Esophagus muscularis mucosa (tissue), 4 donors: ENCODE measurements at regions not wholly inside any gene's neighbourhood (a gene's known extent, or its start where the extent isn't known, plus 50 kb on each side); places are given as distances from the start of the nearest gene placed in this dataset.

ENCODE experiments used
- DNase-seq: peaks from one replicate; pipeline ENCODE4 v3.0.0-alpha.2; 2017; ENCODE audit errors: extremely low spot score
- H3K27ac ChIP-seq, 4 donors: fragments of 200-600 bp; sonication (generic); replicated peaks in 1 of 4; 1 replicate in 3 of 4; 2 replicates in 1 of 4; pipeline ENCODE4 v1.5.1; 2016 to 2019; ENCODE audit warnings: mild to moderate bottlenecking in 1 of 4
- H3K27me3 ChIP-seq, 4 donors: fragments of 200-600 bp; sonication (generic); one replicate each; pipeline versions ENCODE4 v1.5.1 to v1.6.0; 2016 to 2019
- H3K36me3 ChIP-seq, 4 donors: fragments of 200-600 bp; sonication (generic); one replicate each; pipeline ENCODE4 v1.5.1; 2016 to 2019
- H3K4me1 ChIP-seq, 4 donors: fragments of 200-600 bp; sonication (generic); one replicate each; pipeline ENCODE4 v1.5.1; 2016 to 2019
- H3K4me3 ChIP-seq, 4 donors: fragments of 200-600 bp; sonication (generic); 1 replicate in 2 of 4; 2 replicates in 2 of 4; pipeline ENCODE4 v1.5.1; 2016 to 2019; ENCODE audit warnings: mild to moderate bottlenecking in 4 of 4, moderate library complexity in 1 of 4
- H3K9me3 ChIP-seq, 4 donors: fragments of 200-600 bp; sonication (generic); 1 replicate in 3 of 4; 2 replicates in 1 of 4; pipeline ENCODE4 v1.5.1; 2016 to 2019
- EP300 ChIP-seq: sonication (generic); formaldehyde crosslinking; IDR thresholded peaks from one replicate; pipeline ENCODE4 v1.6.1; 2017; ENCODE audit warnings: antibody characterized with exemption
- POLR2A ChIP-seq: fragments of 450-650 bp; IDR thresholded peaks from one replicate; pipeline ENCODE4 v1.6.1; 2017; ENCODE audit warnings: antibody characterized with exemption, moderate library complexity, mild to moderate bottlenecking, low read depth
- POLR2AphosphoS5 ChIP-seq, 2 donors: sonication (generic); formaldehyde crosslinking; IDR thresholded peaks; one replicate each; pipeline ENCODE4 v1.6.1; 2017; ENCODE audit warnings: antibody characterized with exemption in 2 of 2
- WGBS: methylation state at CpG from one replicate; pipeline ENCODE4 v1.1.5; 2018; 5-methylcytosine and 5-hydroxymethylcytosine counted together
- intact Hi-C: fragments of 100-400 bp; cut with DNase I; formaldehyde crosslinking; loops from one replicate; pipeline ENCODE4 v1.15.1; 2023
- TF ChIP-seq, protein P1 (sequence below), 3 experiments: fragments of 200-600 bp in 2 of 3; fragments of 450-650 bp in 1 of 3; sonication (generic) in 2 of 3; IDR thresholded peaks; one replicate each; pipeline ENCODE4 v1.5.1; 2017 to 2019; ENCODE audit warnings: antibody characterized with exemption in 3 of 3, mild to moderate bottlenecking in 2 of 3, moderate library complexity in 1 of 3

GRCh38 chr5:128799945-128800344 lies 165.3 kb upstream of the SLC27A6 start:
- Histone ChIP-seq H3K4me3 (no peak overlapping the region), H3K27me3 (no peaks in the 10 kb centered on the region), H3K4me1 (no peaks in the 10 kb centered on the region), H3K36me3 (no peaks in the 10 kb centered on the region), H3K9me3 (no peaks in the 10 kb centered on the region), H3K27ac (no peak overlapping the region)
- WGBS: 100% methylated on average over 1 of the region's 4 CpGs
- DNase-seq: no peak
- intact Hi-C loops: no loop called here
- TF ChIP-seq POLR2AphosphoS5 (IDR thresholded peaks at IDR 0.05) (no peak), POLR2A (no peak), EP300 (no peak)
- TF ChIP-seq, protein P1, sequence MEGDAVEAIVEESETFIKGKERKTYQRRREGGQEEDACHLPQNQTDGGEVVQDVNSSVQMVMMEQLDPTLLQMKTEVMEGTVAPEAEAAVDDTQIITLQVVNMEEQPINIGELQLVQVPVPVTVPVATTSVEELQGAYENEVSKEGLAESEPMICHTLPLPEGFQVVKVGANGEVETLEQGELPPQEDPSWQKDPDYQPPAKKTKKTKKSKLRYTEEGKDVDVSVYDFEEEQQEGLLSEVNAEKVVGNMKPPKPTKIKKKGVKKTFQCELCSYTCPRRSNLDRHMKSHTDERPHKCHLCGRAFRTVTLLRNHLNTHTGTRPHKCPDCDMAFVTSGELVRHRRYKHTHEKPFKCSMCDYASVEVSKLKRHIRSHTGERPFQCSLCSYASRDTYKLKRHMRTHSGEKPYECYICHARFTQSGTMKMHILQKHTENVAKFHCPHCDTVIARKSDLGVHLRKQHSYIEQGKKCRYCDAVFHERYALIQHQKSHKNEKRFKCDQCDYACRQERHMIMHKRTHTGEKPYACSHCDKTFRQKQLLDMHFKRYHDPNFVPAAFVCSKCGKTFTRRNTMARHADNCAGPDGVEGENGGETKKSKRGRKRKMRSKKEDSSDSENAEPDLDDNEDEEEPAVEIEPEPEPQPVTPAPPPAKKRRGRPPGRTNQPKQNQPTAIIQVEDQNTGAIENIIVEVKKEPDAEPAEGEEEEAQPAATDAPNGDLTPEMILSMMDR (IDR thresholded peaks at IDR 0.05): no peak

DNA sequence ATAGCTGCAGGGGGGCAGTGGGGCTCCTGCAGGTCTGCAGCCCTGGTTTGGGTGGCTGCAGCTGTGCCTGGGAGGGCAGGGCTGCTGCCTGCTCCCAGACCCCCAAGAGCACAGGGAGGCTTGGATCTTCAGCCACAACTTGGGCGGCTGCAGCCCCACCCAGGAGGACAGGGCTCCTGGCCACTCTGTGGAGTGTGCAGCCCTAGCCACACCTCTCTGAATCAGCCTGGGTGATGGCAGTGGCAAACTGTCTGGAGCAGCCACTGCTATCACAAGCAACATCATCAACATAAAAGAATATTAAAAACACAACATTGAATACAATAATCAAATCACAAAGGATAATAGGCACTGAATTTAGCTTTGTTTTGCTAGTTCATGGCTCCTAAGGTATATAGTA lies 164.9 kb upstream of the SLC27A6 start:
- intact Hi-C loops: no loop called here
- H3K36me3 ChIP-seq: no peaks in the 10 kb centered on the region
- no peak for DNase-seq
- TF ChIP-seq EP300 (no peak), POLR2AphosphoS5 (IDR thresholded peaks at IDR 0.05) (no peak), POLR2A (no peak)
- TF ChIP-seq, protein P1 (IDR thresholded peaks at IDR 0.05): no peak
- no CpG with 5 or more reads among the region's 1 CpG for WGBS
- no peaks in the 10 kb centered on the region for H3K27me3 ChIP-seq
- no peaks in the 10 kb centered on the region for H3K4me1 ChIP-seq
- H3K9me3 ChIP-seq: no peaks in the 10 kb centered on the region
- H3K4me3 ChIP-seq: no peak overlapping the region
- no peak overlapping the region for H3K27ac ChIP-seq

DNA sequence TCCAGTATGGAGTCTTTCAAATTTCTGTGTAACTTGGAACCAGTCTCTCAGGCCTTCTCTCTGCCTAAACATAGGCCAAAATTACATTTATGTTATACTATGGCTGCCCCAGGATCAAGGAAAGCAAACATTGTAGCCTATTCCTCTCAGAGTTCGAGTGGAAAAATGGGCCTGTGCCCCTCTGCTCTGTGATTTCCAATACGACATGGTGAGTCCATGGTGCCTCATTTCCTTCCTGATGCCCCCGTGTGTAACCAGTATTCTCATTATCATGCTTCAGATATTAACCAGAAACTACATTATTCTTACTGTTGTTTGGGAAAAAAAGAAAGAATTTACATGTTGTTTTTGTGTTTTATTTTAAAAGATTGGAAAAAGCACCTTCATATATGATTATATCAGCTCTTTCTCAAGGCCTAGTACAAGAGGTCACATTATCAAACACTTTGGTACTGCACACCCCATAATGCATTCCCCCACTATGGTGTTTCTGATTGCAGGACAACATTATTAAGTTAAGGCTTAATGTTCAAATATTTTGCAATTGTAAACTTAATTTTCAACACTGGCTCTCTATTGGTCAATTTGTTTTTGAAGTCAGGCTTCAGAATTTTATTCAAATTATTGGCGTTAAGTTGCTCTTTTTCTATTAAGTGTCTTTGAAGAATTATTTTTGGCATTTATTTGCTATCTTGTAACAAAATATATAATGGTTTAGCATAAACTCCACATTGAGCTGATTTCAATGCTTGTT lies 151.8 kb upstream of the SLC27A6 start:
- intact Hi-C loops: no loop called here
- TF ChIP-seq, protein P1 (IDR thresholded peaks at IDR 0.05): no peak
- TF ChIP-seq POLR2A (no peak), POLR2AphosphoS5 (IDR thresholded peaks at IDR 0.05) (no peak), EP300 (no peak)
- H3K27me3 ChIP-seq: no peaks in the 10 kb centered on the region
- H3K9me3 ChIP-seq: peaks cover 0 to 3% (median 0%) of the 10 kb centered on the region in 4 donors
- H3K36me3 ChIP-seq: no peaks in the 10 kb centered on the region
- no peak overlapping the region for H3K27ac ChIP-seq
- H3K4me1 ChIP-seq: no peaks in the 10 kb centered on the region
- no peak for DNase-seq
- WGBS: 87% methylated on average over 4 of the region's 4 CpGs
- H3K4me3 ChIP-seq: no peak overlapping the region

DNA sequence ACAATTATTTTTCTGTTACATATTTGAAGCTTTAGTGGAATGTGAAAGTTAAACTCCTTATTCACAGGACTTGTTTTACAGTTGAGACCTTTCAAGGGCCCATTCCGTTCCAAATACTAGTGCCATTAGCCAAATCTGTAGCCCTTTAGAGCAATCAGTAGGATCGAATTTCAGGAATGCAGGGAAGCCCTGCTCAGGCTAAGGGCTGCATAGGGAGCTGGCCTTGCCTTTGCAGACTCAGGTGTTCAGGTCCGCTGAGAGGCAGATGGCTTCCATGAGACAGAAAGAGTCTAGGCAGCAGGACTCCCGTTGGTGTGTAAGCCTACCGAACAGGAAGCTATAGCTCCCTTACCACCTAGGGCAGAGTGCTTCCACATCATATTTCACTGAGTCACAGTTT lies 150.1 kb upstream of the SLC27A6 start:
- H3K36me3 ChIP-seq: no peaks in the 10 kb centered on the region
- TF ChIP-seq EP300 (no peak), POLR2A (no peak), POLR2AphosphoS5 (IDR thresholded peaks at IDR 0.05) (no peak)
- TF ChIP-seq, protein P1 (IDR thresholded peaks at IDR 0.05): no peak
- H3K27me3 ChIP-seq: no peaks in the 10 kb centered on the region
- no peaks in the 10 kb centered on the region for H3K4me1 ChIP-seq
- DNase-seq: no peak
- 61% methylated on average over 5 of the region's 5 CpGs for WGBS
- intact Hi-C loops: no loop called here
- H3K4me3 ChIP-seq: no peak overlapping the region
- H3K9me3 ChIP-seq: no peaks in the 10 kb centered on the region
- H3K27ac ChIP-seq: no peak overlapping the region

GRCh38 chr5:128825826-128826225 lies 139.5 kb upstream of the SLC27A6 start:
- WGBS: 64% methylated on average over 1 of the region's 1 CpG
- Histone ChIP-seq H3K36me3 (no peaks in the 10 kb centered on the region), H3K27me3 (no peaks in the 10 kb centered on the region), H3K4me1 (peaks cover 0 to 9% (median 7%) of the 10 kb centered on the region in 4 donors), H3K9me3 (no peaks in the 10 kb centered on the region), H3K4me3 (no peak overlapping the region), H3K27ac (no peak overlapping the region)
- DNase-seq: no peak
- intact Hi-C loops: no loop called here
- TF ChIP-seq, protein P1 (IDR thresholded peaks at IDR 0.05): no peak
- TF ChIP-seq POLR2AphosphoS5 (IDR thresholded peaks at IDR 0.05) (no peak), POLR2A (no peak)
